HL-60 (cell line): ENCODE measurements at regions not wholly inside any gene's neighbourhood (a gene's known extent, or its start where the extent isn't known, plus 50 kb on each side); places are given as distances from the start of the nearest gene placed in this dataset.

Experiments used
- POLR2AphosphoS5 ChIP-seq: IDR thresholded peaks from 2 replicates; pipeline ENCODE4 v1.6.1; 2012; ENCODE audit warnings: low read depth
- SPI1 ChIP-seq: IDR thresholded peaks from 2 replicates; pipeline ENCODE4 v1.6.1; 2012; ENCODE audit warnings: low read depth, mild to moderate bottlenecking, borderline replicate concordance
- TF ChIP-seq, protein P1 (sequence below): IDR thresholded peaks from 2 replicates; pipeline ENCODE4 v1.6.1; 2012; ENCODE audit warnings: low read depth; ENCODE audit not compliant: insufficient replicate concordance
- TF ChIP-seq, protein P2 (sequence below): IDR thresholded peaks from one replicate; pipeline ENCODE4 v1.5.1; 2011; ENCODE audit warnings: low read length, control low read depth, inconsistent platforms; ENCODE audit not compliant: insufficient read depth

DNA sequence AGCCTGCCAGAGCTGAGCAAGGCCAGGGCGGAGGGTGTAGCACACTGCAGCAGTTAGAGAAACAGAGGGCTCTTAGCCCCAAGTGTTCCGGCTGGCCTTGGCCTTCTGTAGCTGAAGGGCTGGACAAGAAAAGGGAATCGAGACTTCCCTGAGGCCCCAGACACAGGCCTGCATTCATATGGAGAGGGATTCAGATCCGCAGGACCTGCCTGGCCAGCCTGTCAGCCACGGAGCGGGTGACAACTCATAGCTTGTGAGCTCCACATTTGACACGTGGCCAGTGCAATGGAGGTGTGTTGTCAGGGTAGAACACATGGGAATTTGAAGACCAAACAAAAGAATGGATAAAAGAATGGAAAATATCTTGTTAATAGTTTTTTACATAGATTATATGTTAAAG is 182.2 kb upstream of the GSC start:
- TF ChIP-seq, protein P1, sequence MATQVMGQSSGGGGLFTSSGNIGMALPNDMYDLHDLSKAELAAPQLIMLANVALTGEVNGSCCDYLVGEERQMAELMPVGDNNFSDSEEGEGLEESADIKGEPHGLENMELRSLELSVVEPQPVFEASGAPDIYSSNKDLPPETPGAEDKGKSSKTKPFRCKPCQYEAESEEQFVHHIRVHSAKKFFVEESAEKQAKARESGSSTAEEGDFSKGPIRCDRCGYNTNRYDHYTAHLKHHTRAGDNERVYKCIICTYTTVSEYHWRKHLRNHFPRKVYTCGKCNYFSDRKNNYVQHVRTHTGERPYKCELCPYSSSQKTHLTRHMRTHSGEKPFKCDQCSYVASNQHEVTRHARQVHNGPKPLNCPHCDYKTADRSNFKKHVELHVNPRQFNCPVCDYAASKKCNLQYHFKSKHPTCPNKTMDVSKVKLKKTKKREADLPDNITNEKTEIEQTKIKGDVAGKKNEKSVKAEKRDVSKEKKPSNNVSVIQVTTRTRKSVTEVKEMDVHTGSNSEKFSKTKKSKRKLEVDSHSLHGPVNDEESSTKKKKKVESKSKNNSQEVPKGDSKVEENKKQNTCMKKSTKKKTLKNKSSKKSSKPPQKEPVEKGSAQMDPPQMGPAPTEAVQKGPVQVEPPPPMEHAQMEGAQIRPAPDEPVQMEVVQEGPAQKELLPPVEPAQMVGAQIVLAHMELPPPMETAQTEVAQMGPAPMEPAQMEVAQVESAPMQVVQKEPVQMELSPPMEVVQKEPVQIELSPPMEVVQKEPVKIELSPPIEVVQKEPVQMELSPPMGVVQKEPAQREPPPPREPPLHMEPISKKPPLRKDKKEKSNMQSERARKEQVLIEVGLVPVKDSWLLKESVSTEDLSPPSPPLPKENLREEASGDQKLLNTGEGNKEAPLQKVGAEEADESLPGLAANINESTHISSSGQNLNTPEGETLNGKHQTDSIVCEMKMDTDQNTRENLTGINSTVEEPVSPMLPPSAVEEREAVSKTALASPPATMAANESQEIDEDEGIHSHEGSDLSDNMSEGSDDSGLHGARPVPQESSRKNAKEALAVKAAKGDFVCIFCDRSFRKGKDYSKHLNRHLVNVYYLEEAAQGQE: no peak
- TF ChIP-seq POLR2AphosphoS5 (no peak), SPI1 (no peak)
- TF ChIP-seq, protein P2, sequence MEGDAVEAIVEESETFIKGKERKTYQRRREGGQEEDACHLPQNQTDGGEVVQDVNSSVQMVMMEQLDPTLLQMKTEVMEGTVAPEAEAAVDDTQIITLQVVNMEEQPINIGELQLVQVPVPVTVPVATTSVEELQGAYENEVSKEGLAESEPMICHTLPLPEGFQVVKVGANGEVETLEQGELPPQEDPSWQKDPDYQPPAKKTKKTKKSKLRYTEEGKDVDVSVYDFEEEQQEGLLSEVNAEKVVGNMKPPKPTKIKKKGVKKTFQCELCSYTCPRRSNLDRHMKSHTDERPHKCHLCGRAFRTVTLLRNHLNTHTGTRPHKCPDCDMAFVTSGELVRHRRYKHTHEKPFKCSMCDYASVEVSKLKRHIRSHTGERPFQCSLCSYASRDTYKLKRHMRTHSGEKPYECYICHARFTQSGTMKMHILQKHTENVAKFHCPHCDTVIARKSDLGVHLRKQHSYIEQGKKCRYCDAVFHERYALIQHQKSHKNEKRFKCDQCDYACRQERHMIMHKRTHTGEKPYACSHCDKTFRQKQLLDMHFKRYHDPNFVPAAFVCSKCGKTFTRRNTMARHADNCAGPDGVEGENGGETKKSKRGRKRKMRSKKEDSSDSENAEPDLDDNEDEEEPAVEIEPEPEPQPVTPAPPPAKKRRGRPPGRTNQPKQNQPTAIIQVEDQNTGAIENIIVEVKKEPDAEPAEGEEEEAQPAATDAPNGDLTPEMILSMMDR: no peak
